Hepatocyte (in vitro differentiated cells): ENCODE measurements at regions not wholly inside any gene's neighbourhood (a gene's known extent, or its start where the extent isn't known, plus 50 kb on each side); places are given as distances from the start of the nearest gene placed in this dataset.

Source experiments
- DNase-seq: peaks from one replicate; pipeline ENCODE4 v3.0.0-alpha.2; 2016; ENCODE audit warnings: low spot score
- H2AFZ ChIP-seq: fragments of 200-600 bp; sonication (generic); 2 replicates; pipeline ENCODE4 v1.6.0; 2016; ENCODE audit warnings: antibody characterized with exemption, mild to moderate bottlenecking
- H3K27ac ChIP-seq: fragments of 200-600 bp; sonication (generic); 2 replicates; pipeline ENCODE4 v1.5.1; 2016; ENCODE audit warnings: mild to moderate bottlenecking
- H3K27me3 ChIP-seq: fragments of 200-600 bp; sonication (generic); 2 replicates; pipeline ENCODE4 v1.6.1; 2016
- H3K36me3 ChIP-seq: fragments of 200-600 bp; sonication (generic); replicated peaks from 2 replicates; pipeline ENCODE4 v1.5.1; 2016; ENCODE audit warnings: low read depth; ENCODE audit not compliant: insufficient read depth
- H3K4me1 ChIP-seq: fragments of 200-600 bp; sonication (generic); 2 replicates; pipeline ENCODE4 v1.5.1; 2016; ENCODE audit warnings: mild to moderate bottlenecking, moderate library complexity; ENCODE audit not compliant: insufficient read depth
- H3K4me2 ChIP-seq: fragments of 200-600 bp; sonication (generic); 2 replicates; pipeline ENCODE4 v1.6.0; 2016
- H3K4me3 ChIP-seq: fragments of 200-600 bp; sonication (generic); 2 replicates; pipeline ENCODE4 v1.5.1; 2016; ENCODE audit warnings: mild to moderate bottlenecking
- H3K79me2 ChIP-seq: fragments of 200-600 bp; sonication (generic); 2 replicates; pipeline ENCODE4 v1.6.0; 2017; ENCODE audit warnings: mild to moderate bottlenecking
- H3K9me2 ChIP-seq: fragments of 200-600 bp; sonication (generic); replicated peaks from 2 replicates; pipeline ENCODE4 v1.6.0; 2017; ENCODE audit warnings: mild to moderate bottlenecking; ENCODE audit not compliant: insufficient read depth
- H3K9me3 ChIP-seq: fragments of 200-600 bp; sonication (generic); 2 replicates; pipeline ENCODE4 v1.5.1; 2016; ENCODE audit warnings: low read depth, mild to moderate bottlenecking
- H4K20me1 ChIP-seq: fragments of 200-600 bp; sonication (generic); 2 replicates; pipeline ENCODE4 v1.6.0; 2016; ENCODE audit warnings: mild to moderate bottlenecking; ENCODE audit not compliant: insufficient read depth, poor library complexity, severe bottlenecking
- CTCF ChIP-seq: fragments of 200-600 bp; sonication (generic); IDR thresholded peaks from 2 replicates; pipeline ENCODE4 v1.5.1; 2016; ENCODE audit warnings: antibody characterized with exemption, mild to moderate bottlenecking; ENCODE audit not compliant: poor library complexity
- EZH2 ChIP-seq: fragments of 200-600 bp; sonication (generic); IDR thresholded peaks from 2 replicates; pipeline ENCODE4 v1.6.1; 2016; ENCODE audit warnings: antibody characterized with exemption, mild to moderate bottlenecking, borderline replicate concordance
- EZH2phosphoT487 ChIP-seq: fragments of 200-600 bp; sonication (generic); IDR thresholded peaks from one replicate; pipeline ENCODE4 v1.6.1; 2018; ENCODE audit warnings: antibody characterized with exemption, mild to moderate bottlenecking, low read depth, moderate library complexity; ENCODE audit not compliant: unreplicated experiment, severe bottlenecking
- WGBS: methylation state at CpG from one replicate; pipeline ENCODE4 v1.1.6; 2016; ENCODE audit warnings: low lambda C conversion rate; ENCODE audit errors: missing lambda C conversion rate; 5-methylcytosine and 5-hydroxymethylcytosine counted together

DNA sequence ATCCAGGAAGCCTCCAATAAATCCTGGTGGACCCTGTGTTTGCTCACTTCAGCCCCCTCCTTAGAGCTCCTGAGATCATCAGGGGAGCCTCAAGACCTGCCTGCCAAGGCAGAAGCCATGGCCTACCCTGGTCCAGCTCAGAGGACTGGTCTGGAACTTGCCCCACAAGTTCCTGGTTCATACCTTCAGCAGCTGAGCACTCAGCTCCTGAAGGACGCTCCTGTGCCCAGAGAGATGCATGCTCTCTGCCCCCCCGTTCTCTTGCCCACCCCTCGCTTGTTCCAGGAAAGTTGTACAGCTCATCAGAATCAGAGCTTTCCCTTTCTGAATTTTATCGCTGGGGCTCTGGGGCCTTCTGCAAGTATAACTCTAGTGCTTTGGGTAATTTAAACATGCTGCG is 210.5 kb upstream of the ISX start:
- Histone ChIP-seq H3K4me3 (no peak overlapping the region), H3K27me3 (no peaks in the 10 kb centered on the region), H3K9me3 (no peaks in the 10 kb centered on the region), H2AFZ (no peak overlapping the region), H3K27ac (no peak overlapping the region), H3K4me1 (no peaks in the 10 kb centered on the region), H3K9me2 (no peaks in the 10 kb centered on the region), H3K36me3 (no peaks in the 10 kb centered on the region), H3K4me2 (no peak overlapping the region), H4K20me1 (no peaks in the 10 kb centered on the region), H3K79me2 (no peaks in the 10 kb centered on the region)
- DNase-seq, result no peak
- WGBS, result 98% methylated on average over 5 of the region's 5 CpGs
- no peak for TF ChIP-seq EZH2phosphoT487
- TF ChIP-seq EZH2, result no peak
- TF ChIP-seq CTCF, result no peak

GRCh38 chr22:34858066-34858465 is 207.9 kb upstream of the ISX start:
- H3K27me3 ChIP-seq, result no peaks in the 10 kb centered on the region
- TF ChIP-seq CTCF, result no peak
- TF ChIP-seq EZH2, result no peak
- TF ChIP-seq EZH2phosphoT487, result no peak
- 40% methylated on average over 2 of the region's 2 CpGs for WGBS
- H3K9me3 ChIP-seq, result no peaks in the 10 kb centered on the region
- H3K4me3 ChIP-seq, result no peak overlapping the region
- no peaks in the 10 kb centered on the region for H3K79me2 ChIP-seq
- H3K9me2 ChIP-seq, result no peaks in the 10 kb centered on the region
- no peak overlapping the region for H3K27ac ChIP-seq
- no peak overlapping the region for H3K4me2 ChIP-seq
- DNase-seq, result no peak
- H2AFZ ChIP-seq, result no peak overlapping the region
- no peaks in the 10 kb centered on the region for H3K36me3 ChIP-seq
- H3K4me1 ChIP-seq, result no peaks in the 10 kb centered on the region
- no peaks in the 10 kb centered on the region for H4K20me1 ChIP-seq

DNA sequence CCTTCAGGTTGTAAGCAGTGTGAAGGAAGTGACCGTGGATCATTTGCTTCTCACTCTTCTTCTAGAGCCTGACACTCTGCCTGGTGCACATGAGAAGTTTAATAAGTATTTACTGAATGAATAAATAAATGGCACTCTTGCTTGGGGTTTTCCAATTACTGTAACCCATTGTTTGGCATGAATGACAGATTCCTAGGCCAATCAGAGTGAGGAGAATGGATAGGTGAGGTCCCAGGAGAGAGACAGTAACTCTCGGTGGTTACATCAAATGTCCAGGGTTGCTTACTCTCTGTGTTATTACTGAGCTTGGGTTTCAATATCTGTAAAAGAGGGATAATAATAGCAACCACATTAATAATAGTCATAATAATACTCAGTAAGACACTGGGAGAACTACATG is 204.2 kb upstream of the ISX start:
- Histone ChIP-seq H3K79me2 (no peaks in the 10 kb centered on the region), H3K36me3 (no peaks in the 10 kb centered on the region), H4K20me1 (no peaks in the 10 kb centered on the region), H2AFZ (no peak overlapping the region), H3K4me2 (no peak overlapping the region), H3K4me1 (no peaks in the 10 kb centered on the region), H3K9me2 (no peaks in the 10 kb centered on the region), H3K27ac (no peak overlapping the region), H3K4me3 (no peak overlapping the region), H3K27me3 (no peaks in the 10 kb centered on the region), H3K9me3 (no peaks in the 10 kb centered on the region)
- DNase-seq, result no peak
- 90% methylated on average over 2 of the region's 2 CpGs for WGBS
- no peak for TF ChIP-seq EZH2
- no peak for TF ChIP-seq EZH2phosphoT487
- TF ChIP-seq CTCF, result no peak

DNA sequence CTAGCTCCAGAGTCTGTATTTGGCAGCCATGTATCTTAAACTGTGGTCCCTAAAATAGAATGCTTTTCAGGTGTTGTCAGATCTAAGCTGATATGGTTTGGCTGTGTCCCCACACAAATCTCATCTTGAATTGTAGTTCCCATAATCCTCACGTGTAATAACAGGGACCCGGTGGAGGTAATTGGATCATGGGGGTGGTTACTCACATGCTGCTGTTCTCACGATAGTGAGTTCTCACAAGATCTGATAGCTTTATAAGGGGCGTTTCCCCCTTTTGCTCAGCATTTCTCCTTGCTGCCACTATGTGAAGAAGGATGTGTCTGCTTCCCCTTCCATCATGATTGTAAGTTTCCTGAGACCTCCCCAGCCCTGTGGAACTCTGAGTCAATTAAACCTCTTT is 199.9 kb upstream of the ISX start:
- Histone ChIP-seq H3K9me3 (no peaks in the 10 kb centered on the region), H4K20me1 (no peaks in the 10 kb centered on the region), H3K4me1 (no peaks in the 10 kb centered on the region), H3K27ac (no peak overlapping the region), H3K27me3 (no peaks in the 10 kb centered on the region), H3K79me2 (no peaks in the 10 kb centered on the region), H3K9me2 (no peaks in the 10 kb centered on the region), H3K36me3 (no peaks in the 10 kb centered on the region), H3K4me3 (no peak overlapping the region), H2AFZ (no peak overlapping the region), H3K4me2 (no peak overlapping the region)
- WGBS, result 85% methylated on average over 4 of the region's 4 CpGs
- no peak for DNase-seq
- no peak for TF ChIP-seq EZH2
